Thoracic aorta (tissue), 2 donors: ENCODE measurements at regions not wholly inside any gene's neighbourhood (a gene's known extent, or its start where the extent isn't known, plus 50 kb on each side); places are given as distances from the start of the nearest gene placed in this dataset.

Experiments
- ATAC-seq: fragments of 150-250 bp; one replicate; pipeline ENCODE4 v1.8.0; 2017; ENCODE audit warnings: low read depth; ENCODE audit not compliant: insufficient number of reproducible peaks, low FRiP score
- DNase-seq: peaks from one replicate; pipeline ENCODE4 v3.0.0-alpha.2; 2020; ENCODE audit warnings: low spot score
- H3K27ac ChIP-seq, 2 donors: fragments of 200-600 bp; sonication (generic); 1 replicate in 1 of 2; 2 replicates in 1 of 2; pipeline ENCODE4 v1.5.1; 2016; ENCODE audit warnings: mild to moderate bottlenecking in 2 of 2, moderate library complexity in 2 of 2
- H3K27me3 ChIP-seq: fragments of 200-600 bp; sonication (generic); replicated peaks from 2 replicates; pipeline ENCODE4 v1.6.0; 2016; ENCODE audit warnings: mild to moderate bottlenecking; ENCODE audit not compliant: insufficient read depth
- H3K36me3 ChIP-seq: fragments of 200-600 bp; sonication (generic); one replicate; pipeline ENCODE4 v1.5.1; 2016
- H3K4me1 ChIP-seq, 2 donors: fragments of 200-600 bp; sonication (generic); 1 replicate in 1 of 2; 2 replicates in 1 of 2; pipeline versions ENCODE4 v1.5.1 to v1.6.0; 2016; ENCODE audit warnings: low read depth in 2 of 2, mild to moderate bottlenecking in 1 of 2; ENCODE audit not compliant: control insufficient read depth in 1 of 2
- H3K4me3 ChIP-seq: fragments of 200-600 bp; sonication (generic); 2 replicates; pipeline ENCODE4 v1.5.1; 2016; ENCODE audit warnings: mild to moderate bottlenecking
- H3K9me3 ChIP-seq: fragments of 200-600 bp; sonication (generic); 2 replicates; pipeline ENCODE4 v1.5.1; 2016
- CTCF ChIP-seq: fragments of 200-600 bp; sonication (generic); IDR thresholded peaks from one replicate; pipeline ENCODE4 v1.5.1; 2019; ENCODE audit warnings: antibody characterized with exemption

GRCh38 chr10:7488418-7488829, 77.6 kb upstream of the SFMBT2 start:
- H3K27ac ChIP-seq: no peak overlapping the region
- no peaks in the 10 kb centered on the region for H3K4me1 ChIP-seq
- H3K9me3 ChIP-seq: no peaks in the 10 kb centered on the region
- no peak for DNase-seq
- no peaks in the 10 kb centered on the region for H3K27me3 ChIP-seq
- ATAC-seq: no peak
- TF ChIP-seq CTCF: no peak
- no peaks in the 10 kb centered on the region for H3K36me3 ChIP-seq
- H3K4me3 ChIP-seq: no peak overlapping the region

GRCh38 chr10:7487528-7487927, 76.7 kb upstream of the SFMBT2 start:
- H3K4me1 ChIP-seq: no peaks in the 10 kb centered on the region
- no peaks in the 10 kb centered on the region for H3K27me3 ChIP-seq
- no peak overlapping the region for H3K4me3 ChIP-seq
- no peak for TF ChIP-seq CTCF
- ATAC-seq: no peak
- DNase-seq: no peak
- H3K36me3 ChIP-seq: no peaks in the 10 kb centered on the region
- H3K27ac ChIP-seq: no peak overlapping the region
- H3K9me3 ChIP-seq: no peaks in the 10 kb centered on the region

GRCh38 chr10:7486528-7486927, 75.7 kb upstream of the SFMBT2 start:
- Histone ChIP-seq H3K4me1 (no peaks in the 10 kb centered on the region), H3K9me3 (no peaks in the 10 kb centered on the region), H3K27ac (no peak overlapping the region), H3K36me3 (no peaks in the 10 kb centered on the region), H3K27me3 (no peaks in the 10 kb centered on the region), H3K4me3 (no peak overlapping the region)
- ATAC-seq: no peak
- DNase-seq: no peak
- no peak for TF ChIP-seq CTCF

GRCh38 chr10:7485799-7486198, 75.0 kb upstream of the SFMBT2 start:
- no peak for ATAC-seq
- TF ChIP-seq CTCF: no peak
- DNase-seq: no peak
- H3K4me1 ChIP-seq: no peaks in the 10 kb centered on the region
- no peaks in the 10 kb centered on the region for H3K9me3 ChIP-seq
- H3K36me3 ChIP-seq: no peaks in the 10 kb centered on the region
- H3K27ac ChIP-seq: no peak overlapping the region
- no peaks in the 10 kb centered on the region for H3K27me3 ChIP-seq
- no peak overlapping the region for H3K4me3 ChIP-seq

GRCh38 chr10:7485244-7485556, 74.4 kb upstream of the SFMBT2 start:
- Histone ChIP-seq H3K4me3 (peak overlapping the region; percentile 23), H3K4me1 (no peaks in the 10 kb centered on the region), H3K27ac (no peak overlapping the region), H3K36me3 (no peaks in the 10 kb centered on the region), H3K9me3 (no peaks in the 10 kb centered on the region), H3K27me3 (no peaks in the 10 kb centered on the region)
- DNase-seq (no peak), ATAC-seq (no peak)
- TF ChIP-seq CTCF: no peak
